ENCODE measurements at regions not wholly inside any gene's neighbourhood (a gene's known extent, or its start where the extent isn't known, plus 50 kb on each side); places are given as distances from the start of the nearest gene placed in this dataset.

GRCh38 chr11:116334596-116334995, 438.2 kb downstream of the BUD13 start:
- TF ChIP-seq, protein P1, sequence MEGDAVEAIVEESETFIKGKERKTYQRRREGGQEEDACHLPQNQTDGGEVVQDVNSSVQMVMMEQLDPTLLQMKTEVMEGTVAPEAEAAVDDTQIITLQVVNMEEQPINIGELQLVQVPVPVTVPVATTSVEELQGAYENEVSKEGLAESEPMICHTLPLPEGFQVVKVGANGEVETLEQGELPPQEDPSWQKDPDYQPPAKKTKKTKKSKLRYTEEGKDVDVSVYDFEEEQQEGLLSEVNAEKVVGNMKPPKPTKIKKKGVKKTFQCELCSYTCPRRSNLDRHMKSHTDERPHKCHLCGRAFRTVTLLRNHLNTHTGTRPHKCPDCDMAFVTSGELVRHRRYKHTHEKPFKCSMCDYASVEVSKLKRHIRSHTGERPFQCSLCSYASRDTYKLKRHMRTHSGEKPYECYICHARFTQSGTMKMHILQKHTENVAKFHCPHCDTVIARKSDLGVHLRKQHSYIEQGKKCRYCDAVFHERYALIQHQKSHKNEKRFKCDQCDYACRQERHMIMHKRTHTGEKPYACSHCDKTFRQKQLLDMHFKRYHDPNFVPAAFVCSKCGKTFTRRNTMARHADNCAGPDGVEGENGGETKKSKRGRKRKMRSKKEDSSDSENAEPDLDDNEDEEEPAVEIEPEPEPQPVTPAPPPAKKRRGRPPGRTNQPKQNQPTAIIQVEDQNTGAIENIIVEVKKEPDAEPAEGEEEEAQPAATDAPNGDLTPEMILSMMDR (IDR thresholded peaks at IDR 0.05): no peak
- TF ChIP-seq POLR2A (IDR thresholded peaks at IDR 0.05): no peak
